ENCODE measurements at regions not wholly inside any gene's neighbourhood (a gene's known extent, or its start where the extent isn't known, plus 50 kb on each side); places are given as distances from the start of the nearest gene placed in this dataset.

DNA sequence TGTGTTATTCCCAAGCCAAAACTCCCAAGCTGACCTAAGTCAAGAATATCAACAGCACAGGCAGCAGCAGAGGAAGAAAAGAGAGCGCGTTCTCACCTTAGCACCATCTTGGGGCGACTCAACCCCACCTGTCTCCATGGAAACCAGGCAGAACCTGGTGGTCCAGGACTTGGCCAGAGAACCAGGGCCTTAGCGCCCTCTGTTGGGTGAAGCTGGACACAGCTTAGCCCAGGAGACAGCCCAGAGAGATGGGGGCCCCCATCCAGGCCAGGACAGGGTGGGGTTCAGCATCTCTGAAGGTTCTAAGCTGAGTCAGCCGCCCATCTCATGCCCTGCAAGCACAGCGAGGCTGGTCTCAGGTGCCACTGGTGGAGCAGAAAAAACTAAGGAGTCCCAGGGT lies 60.1 kb upstream of the TMEM132E start:
- no peak for TF ChIP-seq POLR2A (IDR thresholded peaks at IDR 0.05)
- TF ChIP-seq, protein P1, sequence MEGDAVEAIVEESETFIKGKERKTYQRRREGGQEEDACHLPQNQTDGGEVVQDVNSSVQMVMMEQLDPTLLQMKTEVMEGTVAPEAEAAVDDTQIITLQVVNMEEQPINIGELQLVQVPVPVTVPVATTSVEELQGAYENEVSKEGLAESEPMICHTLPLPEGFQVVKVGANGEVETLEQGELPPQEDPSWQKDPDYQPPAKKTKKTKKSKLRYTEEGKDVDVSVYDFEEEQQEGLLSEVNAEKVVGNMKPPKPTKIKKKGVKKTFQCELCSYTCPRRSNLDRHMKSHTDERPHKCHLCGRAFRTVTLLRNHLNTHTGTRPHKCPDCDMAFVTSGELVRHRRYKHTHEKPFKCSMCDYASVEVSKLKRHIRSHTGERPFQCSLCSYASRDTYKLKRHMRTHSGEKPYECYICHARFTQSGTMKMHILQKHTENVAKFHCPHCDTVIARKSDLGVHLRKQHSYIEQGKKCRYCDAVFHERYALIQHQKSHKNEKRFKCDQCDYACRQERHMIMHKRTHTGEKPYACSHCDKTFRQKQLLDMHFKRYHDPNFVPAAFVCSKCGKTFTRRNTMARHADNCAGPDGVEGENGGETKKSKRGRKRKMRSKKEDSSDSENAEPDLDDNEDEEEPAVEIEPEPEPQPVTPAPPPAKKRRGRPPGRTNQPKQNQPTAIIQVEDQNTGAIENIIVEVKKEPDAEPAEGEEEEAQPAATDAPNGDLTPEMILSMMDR (IDR thresholded peaks at IDR 0.05): peak in 11 of 12 donors; percentile 12 to 55 (median 40)

DNA sequence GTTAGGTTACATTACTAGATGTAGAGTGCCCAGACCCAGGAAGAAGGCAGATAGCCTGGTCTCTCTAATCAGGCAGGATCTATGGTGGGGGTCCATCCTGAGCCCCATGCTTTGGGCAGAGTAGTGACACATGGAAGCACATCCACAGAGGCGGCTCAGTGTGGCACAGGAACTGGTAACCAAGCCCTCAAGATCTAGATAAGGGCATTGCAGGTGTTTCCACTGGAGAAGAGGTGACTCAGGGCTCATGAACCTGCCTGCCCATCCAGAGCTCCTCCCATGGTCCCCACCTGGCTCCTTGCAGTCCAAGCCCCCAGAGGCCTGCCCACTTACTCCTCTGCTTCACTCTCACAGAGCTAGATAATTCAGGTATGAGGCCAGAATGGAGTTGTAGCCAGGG lies 62.0 kb upstream of the TMEM132E start:
- DNase-seq: no peak
- ATAC-seq: no peak
- Histone ChIP-seq H3K9me3 (no peaks in the 10 kb centered on the region), H3K27ac (no peak overlapping the region), H3K27me3 (peaks cover 0 to 38% (median 6%) of the 10 kb centered on the region in 9 donors), H3K36me3 (no peaks in the 10 kb centered on the region), H3K4me1 (no peaks in the 10 kb centered on the region), H3K4me3 (no peak overlapping the region)
- intact Hi-C loops (cut with DNase I): loop anchor here in 5 of 10 donors (5.0 to 10.0 kb wide), 4 partner anchors 63 to 95 kb away; no protein-coding TSS in a partner anchor
- 72 to 100% (median 85%) methylated on average over 1 of the region's 1 CpG for WGBS, 4 donors
- no peak for TF ChIP-seq POLR2A (IDR thresholded peaks at IDR 0.05)
- TF ChIP-seq, protein P1 (IDR thresholded peaks at IDR 0.05): no peak

More for the DNA sequence above, 60.1 kb upstream of the TMEM132E start:
- intact Hi-C loops (cut with DNase I): loop anchor here in 5 of 10 donors (5.0 to 10.0 kb wide), 4 partner anchors 64 to 97 kb away; no protein-coding TSS in a partner anchor
- DNase-seq (no peak), ATAC-seq (no peak)
- WGBS, 4 donors: 20 to 21% (median 20%) methylated on average over 6 of the region's 6 CpGs
- H3K4me1 ChIP-seq: no peaks in the 10 kb centered on the region
- no peaks in the 10 kb centered on the region for H3K36me3 ChIP-seq
- H3K4me3 ChIP-seq: no peak overlapping the region
- no peak overlapping the region for H3K27ac ChIP-seq
- H3K27me3 ChIP-seq: peaks cover 0 to 34% (median 13%) of the 10 kb centered on the region in 9 donors
- no peaks in the 10 kb centered on the region for H3K9me3 ChIP-seq

DNA sequence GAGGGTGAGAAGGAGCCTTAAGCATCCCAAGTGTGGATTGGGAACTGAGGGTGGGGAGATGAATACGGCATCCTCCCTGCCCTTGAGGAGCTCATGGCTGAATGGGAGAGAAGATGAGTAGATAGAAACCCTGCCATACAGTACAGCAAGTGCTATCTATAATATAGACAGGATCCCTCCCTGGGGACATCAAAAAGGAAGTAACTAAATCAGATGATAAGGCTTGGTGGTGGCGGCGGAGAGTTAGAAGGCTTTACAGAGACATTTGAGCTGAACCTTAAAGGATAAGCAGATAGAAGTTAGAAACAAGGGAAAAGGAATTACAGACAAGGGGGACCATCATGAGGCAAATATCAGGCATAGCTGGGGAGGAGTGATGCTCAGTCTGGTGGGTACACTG lies 67.5 kb upstream of the TMEM132E start:
- H3K27ac ChIP-seq: no peak overlapping the region
- H3K4me3 ChIP-seq: no peak overlapping the region
- intact Hi-C loops (cut with DNase I): loop anchor here in 1 of 10 donors (10.0 kb wide), 1 partner anchor 57 kb away; no protein-coding TSS in a partner anchor
- H3K36me3 ChIP-seq: no peaks in the 10 kb centered on the region
- DNase-seq (no peak), ATAC-seq (no peak)
- H3K4me1 ChIP-seq: no peaks in the 10 kb centered on the region
- H3K27me3 ChIP-seq: peaks cover 0 to 37% (median 0%) of the 10 kb centered on the region in 9 donors
- TF ChIP-seq, protein P1 (IDR thresholded peaks at IDR 0.05): no peak
- no peak for TF ChIP-seq POLR2A (IDR thresholded peaks at IDR 0.05)
- no peaks in the 10 kb centered on the region for H3K9me3 ChIP-seq
- WGBS, 4 donors: 47 to 55% (median 52%) methylated on average over 3 of the region's 3 CpGs

DNA sequence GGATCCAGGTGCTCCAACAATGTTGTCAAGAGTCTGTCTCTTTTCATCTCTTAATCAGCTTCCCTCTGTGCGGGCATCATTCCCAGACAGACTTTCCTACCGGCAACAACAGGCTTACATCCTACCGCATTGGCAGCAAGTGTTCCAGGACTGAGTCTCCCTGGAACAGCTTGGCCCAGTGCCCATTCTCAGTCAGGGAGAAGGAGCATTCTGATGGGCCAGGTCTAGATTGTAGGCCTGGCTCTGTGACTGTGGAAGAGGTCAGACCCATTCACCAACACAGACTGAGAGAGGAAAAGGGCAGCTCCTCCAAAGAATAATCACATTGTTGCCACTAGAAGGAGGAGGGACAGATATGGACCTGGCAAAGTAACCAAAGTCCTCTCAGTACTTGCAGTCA lies 68.1 kb upstream of the TMEM132E start:
- H3K27me3 ChIP-seq: peaks cover 0 to 44% (median 2%) of the 10 kb centered on the region in 9 donors
- intact Hi-C loops (cut with DNase I): loop anchor here in 1 of 10 donors (10.0 kb wide), 1 partner anchor 56 kb away; no protein-coding TSS in a partner anchor
- H3K27ac ChIP-seq: no peak overlapping the region
- no peaks in the 10 kb centered on the region for H3K36me3 ChIP-seq
- no peaks in the 10 kb centered on the region for H3K9me3 ChIP-seq
- H3K4me1 ChIP-seq: no peaks in the 10 kb centered on the region
- peak in 2 of 5 donors; percentile 20 to 48 for DNase-seq
- H3K4me3 ChIP-seq: no peak overlapping the region
- ATAC-seq: peak in 2 of 4 donors; percentile 62 to 66
- 35 to 72% (median 50%) methylated on average over 3 of the region's 3 CpGs for WGBS, 4 donors
- TF ChIP-seq, protein P1 (IDR thresholded peaks at IDR 0.05): no peak
- TF ChIP-seq POLR2A (IDR thresholded peaks at IDR 0.05): no peak

All from heart left ventricle (tissue), 16 donors.